NCI-H748 (cell line): ENCODE measurements at regions not wholly inside any gene's neighbourhood (a gene's known extent, or its start where the extent isn't known, plus 50 kb on each side); places are given as distances from the start of the nearest gene placed in this dataset.
"Not testable (repeated sequence)": the region's sequence is repeated elsewhere in the genome, so short reads cannot be mapped to it uniquely, and the experiment has no call there.

ENCODE experiments used
- DNase-seq: peaks from one replicate; lab custom pipeline; 2025; ENCODE audit not compliant: unreplicated experiment; lab: John Stamatoyannopoulos, UW

DNA sequence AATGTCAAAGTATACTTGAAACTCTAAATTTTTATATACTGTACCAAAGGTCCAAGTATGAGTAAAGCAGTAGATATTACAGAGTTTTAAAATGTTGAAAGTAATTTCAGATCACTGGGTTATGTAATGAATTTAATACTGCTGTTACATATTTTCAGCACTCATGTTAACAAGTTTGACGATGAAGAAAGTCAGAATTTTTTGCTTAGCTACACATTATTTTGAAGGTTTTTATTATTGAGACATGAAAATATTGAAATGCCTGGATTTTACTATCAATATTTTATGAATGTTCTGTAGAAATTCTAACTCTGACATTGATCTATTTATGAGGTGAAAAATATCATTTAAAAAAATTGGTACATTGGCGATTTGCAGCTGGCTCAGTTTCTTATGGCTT lies 1030.3 kb downstream of the FSCB start:
- no peak for DNase-seq

DNA sequence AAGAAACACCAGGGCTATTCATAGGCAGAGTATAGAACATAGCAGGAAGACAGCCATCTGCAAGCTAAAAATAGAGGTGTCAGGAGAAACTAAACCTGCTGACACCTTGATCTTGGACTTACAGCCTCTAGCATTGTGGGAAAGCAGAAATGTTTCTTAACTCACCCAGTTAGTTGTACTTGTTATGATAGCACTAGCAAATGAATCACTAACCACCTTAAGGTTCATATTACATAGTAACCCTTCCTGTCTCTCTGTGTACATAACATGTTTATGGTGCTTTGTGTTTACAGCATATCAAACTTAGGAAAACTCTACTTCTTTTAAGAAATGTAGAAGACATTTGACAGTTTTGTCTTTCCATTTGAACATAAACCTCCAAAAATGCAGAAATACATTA lies 1031.3 kb downstream of the FSCB start:
- DNase-seq = no peak

DNA sequence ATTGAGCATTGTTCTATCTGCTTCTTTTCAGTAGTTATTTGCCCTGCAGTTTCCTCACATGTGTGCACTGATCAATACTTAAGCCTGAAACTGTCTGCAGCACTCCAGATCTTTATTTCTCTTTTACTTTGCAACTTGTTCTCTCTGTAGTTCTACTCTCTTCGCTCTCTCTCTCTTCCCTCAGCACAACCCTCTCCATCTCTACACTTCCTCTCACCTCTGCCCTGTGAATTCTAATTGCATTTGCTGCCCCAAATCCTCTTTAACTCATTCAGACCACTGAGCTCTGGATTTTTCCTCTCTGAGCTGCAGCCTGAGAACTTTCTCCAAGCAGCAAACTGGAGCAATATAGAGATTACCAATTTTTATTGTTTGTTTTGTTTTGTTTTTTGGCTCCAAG lies 1035.5 kb downstream of the FSCB start:
- DNase-seq = no peak

DNA sequence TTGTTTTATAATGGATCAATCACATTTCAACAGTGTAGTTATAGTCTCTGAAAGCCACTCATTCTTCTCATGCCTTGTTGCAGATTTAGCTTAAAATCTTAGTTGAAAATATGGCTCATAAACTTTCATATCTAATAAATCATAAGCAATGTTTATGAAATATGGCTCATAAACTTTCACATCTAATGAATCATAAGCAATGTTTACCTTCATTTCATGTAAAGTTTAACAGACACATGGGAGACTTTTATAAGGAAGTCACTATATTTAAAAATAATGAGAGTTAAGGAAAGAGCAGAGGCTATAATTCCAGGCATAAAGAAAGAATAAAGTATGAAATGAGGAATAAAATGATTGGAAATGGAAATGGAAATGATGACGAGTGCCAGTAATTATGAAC lies 1042.1 kb downstream of the FSCB start:
- no peak for DNase-seq

DNA sequence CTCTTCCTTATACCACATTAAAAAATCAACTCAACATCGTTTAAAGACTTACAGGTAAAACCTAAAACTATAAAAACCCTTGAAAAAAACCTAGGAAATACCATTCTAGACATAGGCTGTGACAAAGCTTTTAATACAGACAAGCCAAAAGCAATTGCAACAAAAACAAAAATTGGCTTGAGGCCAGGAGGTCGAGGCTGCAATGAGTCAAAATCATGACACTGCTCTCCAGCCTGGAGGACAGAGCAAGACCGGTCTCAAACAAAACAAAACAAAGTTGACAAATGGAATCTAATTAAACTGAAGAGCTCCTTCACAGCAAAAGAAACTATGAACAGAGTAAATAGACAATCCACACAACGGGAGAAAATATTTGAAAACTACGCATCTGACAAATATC lies 1057.8 kb downstream of the FSCB start:
- peak; percentile 86 for DNase-seq

DNA sequence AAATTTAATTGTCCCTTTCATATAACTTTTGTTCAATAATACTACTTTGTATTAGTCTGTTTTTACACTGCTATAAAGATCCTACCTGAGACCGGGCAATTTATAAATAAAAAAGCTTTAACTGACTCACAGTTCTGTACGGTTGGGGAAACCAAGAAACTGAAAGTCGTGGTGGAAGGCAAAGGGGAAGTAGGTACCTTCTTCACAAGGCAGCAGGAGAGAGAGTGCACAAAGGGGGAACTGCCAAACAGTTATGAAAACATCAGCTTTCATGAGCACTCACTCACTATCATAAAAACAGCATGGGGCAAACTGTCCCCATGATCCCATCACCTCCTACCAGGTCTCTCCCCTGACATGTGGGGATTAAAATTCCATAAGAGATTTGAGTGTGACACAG lies 1069.0 kb downstream of the FSCB start:
- DNase-seq = no peak

DNA sequence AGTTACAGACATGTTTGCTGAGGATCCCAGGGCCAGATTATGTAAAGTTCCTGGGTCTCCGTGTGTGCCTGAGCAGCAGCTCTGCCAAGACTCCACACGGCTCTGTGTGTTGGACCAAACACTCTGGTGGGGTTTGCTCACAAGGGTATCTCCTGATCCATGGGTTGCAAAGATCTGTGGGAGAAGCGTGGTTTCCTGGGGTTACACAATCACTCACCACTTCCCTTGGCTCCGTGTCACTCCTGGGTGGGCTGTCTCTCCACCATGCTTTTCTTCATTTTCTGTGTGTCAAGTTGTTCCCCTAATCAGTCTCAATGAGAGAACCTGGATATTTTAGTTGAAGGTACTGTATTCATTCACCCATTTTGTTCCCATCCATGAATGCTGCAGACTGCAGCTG lies 1088.8 kb downstream of the FSCB start:
- no peak for DNase-seq

DNA sequence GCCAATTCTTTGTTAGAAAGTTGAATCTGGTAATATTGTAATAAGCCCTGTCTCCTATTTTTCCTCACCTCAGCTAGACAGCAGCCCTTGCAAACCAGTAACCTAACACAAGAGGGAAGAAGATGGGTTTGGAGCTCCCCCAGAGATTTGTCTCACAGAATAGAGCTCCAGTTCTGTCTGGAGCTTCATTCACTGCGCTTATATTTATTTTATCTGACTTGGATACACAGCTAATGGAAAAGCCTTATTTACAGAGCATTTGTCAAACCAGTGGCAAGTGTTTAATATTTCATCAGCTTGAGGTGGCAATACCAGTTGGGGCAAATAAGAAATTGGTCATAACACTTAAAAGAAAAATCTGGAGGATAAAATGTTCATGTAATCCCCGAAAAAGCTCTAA lies 1094.0 kb downstream of the FSCB start:
- DNase-seq = peak; percentile 7

DNA sequence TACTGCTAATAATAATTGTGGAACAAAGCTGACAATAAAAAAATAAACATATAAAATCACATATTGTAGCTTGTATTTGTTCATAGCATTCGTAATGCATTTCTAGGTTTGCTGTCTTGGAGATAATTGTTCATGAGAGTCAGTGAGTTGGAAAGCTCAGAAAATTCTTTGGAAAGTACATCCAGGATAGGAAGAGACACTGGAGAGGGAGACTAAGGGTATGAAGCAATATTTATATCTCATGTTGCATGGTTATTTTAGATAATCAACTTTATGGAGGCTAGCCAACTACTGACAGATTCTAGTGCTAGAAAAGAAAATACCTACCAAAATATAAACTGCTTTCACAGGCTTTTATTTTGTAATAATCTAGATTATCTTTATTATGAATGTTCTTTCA lies 1095.2 kb downstream of the FSCB start:
- no peak for DNase-seq

DNA sequence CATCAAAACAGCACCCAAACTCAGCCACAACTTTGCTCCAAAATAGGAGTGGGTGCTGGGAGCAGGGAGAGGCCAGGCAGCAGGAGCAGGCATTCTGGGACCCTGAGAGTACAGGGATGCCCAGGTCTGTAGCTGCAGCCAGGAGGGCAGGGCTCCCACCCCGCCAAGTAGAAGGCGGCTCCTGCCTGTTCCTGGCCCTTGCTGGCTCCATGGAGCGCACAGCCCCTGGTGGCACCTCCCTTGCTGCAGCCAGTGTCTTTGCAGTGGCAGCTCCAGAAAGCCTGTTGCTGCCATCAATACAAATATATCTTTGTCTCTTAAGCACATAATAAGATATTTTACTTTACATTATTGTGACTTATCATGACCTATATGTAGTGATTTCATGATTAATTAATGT lies 1096.5 kb downstream of the FSCB start:
- DNase-seq = no peak

DNA sequence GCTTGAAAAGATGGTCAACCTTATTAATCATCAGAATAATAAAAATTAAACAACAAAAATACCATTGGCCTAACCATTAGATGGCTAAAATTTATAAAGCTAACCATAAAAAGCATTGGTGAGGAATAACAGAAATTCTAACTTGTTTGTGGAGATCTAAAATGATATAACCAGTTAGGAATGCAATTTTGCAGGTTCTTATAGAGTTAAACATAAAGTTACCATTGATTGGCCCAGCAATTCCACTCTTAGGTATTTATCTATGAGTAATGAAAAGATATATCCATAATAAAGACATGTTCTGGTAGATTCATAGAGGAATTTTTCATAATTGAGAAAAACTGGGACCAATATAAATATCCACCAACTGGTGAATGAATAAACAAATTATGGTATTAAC lies 1098.6 kb downstream of the FSCB start:
- no peak for DNase-seq

DNA sequence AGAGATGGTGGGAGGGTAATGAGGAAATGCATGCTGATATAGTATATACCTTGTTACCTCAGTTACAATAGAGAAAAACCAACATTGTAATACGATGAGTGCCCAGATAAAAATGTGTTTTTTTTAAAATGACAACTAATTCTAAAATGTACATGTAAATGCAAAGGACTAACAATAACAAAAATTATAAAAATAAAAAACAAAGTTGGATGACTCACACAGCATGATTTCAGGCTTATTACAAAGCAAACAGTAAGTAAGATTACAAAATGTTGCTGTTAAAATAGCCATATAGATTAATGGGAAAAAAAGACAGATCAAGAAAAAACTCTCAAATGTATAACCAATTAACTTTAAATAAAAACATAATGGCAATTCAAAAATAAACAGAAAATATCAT lies 1099.4 kb downstream of the FSCB start:
- no peak for DNase-seq

DNA sequence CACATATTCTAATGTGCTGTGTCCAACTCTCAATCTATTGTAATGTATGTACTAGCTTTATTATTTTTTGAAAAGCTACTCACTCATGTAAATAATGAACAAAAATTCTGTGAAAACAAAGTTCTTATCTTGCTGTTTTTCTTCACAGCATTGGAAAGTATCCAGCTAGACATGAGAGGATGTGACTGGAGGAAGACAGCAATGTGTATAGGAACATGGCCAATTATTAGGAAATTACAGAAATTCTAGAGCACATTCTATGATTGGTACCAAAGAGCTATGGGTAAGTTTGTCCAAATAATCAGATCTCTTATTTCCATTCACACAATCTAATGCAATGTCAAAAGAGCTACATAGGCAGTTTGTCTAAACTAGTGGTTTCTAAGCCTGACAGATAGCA lies 1100.2 kb downstream of the FSCB start:
- no peak for DNase-seq

DNA sequence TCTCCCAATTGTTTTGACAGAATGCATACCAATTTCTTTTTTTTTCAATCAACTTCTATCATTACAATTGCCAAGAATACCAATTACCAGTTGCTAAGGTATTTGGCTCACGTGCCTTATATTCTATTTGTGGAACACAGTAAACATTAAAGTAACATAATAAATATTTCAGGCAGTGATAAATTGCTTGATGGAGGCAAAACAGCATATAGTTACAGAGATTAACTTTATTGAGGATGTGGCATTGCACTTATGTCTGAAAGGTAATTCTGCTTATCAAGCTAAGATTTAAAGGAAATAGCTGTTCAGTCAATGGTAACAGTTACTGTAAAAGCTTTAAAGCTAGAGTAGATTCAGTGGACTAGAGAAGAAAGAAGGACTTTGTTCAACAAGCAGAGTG lies 1107.8 kb downstream of the FSCB start:
- DNase-seq = no peak

DNA sequence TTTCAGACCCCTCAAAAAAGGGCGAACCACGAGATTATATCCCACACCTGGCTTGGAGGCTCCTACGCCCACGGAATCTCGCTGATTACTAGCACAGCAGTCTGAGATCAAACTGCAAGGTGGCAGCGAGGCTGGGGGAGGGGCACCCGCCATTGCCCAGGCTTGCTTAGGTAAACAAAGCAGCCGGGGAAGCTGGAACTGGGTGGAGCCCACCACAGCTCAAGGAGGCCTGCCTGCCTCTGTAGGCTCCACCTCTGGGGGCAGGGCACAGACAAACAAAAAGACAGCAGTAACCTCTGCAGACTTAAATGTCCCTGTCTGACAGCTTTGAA lies 1136.6 kb downstream of the FSCB start:
- not testable (repeated sequence) for DNase-seq

DNA sequence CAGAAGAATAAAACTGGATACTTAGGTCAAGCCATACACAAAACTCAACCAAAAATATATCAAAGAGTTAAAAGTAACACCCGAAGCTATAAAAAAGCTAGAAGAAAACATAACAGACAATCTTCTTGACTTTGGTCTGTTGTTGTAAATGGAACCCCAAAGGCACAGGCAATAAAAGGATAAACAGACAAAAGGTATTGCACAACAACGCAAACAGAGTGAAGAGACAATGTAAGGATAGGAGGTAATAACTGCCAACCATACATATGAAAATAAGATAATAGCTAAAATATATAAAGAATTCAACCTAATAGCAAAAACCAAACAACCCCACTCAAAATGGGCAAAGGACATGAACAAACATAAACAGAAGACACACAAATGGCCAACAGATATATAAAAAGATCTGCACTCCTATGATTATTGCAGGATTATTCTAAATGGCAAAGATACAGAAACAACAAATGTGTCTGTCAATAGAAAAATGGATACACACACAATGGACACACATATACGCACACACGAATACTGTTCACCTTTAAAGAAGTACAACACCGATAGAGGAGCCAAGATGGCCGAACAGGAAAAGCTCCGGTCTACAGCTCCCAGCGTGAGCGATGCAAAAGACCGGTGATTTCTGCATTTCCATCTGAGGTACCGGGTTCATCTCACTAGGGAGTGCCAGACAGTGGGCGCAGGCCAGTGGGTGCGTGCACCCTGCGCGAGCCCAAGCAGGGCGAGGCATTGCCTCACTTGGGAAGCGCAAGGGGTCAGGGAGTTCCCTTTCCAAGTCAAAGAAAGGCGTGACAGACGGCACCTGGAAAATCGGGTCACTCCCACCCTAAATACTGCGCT lies 1137.1 kb downstream of the FSCB start:
- peak; percentile 91 for DNase-seq

DNA sequence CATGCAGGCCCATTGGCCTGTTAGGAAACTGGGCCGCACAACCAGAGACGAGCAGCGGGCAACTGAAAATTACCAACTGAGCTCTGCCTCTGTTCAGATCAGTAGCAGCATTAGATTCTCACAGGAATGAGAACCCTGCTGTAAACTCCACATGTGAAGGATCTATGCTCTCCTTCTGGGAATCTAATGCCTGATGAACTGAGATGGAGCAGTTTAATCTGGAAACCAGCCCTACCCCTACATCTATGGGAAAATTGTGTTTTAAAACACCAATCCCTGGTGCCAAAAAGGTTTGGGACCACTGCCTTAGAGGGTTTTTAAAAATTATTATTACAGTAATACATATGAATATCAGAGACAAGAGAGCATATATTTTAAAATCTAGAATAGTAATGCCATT lies 1144.5 kb downstream of the FSCB start:
- no peak for DNase-seq

DNA sequence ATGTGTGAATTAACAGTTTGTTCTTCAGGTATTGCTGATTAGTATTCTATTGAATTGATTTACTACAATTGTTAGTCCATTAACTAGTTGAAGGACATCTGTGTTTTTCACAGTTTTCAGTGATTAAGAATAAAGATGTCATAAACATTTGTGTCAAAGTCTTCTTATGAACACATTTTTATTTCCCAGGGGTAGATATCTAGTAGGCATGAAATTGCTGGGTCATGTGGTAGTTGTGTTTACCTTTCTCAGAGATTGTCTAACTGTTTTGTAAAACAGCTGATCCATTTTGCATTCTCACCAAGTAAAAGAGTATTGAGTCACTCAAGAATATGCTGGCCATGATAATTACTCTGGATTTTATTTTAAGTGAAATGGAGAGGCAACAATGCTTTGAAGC lies 1145.3 kb downstream of the FSCB start:
- peak; percentile 17 for DNase-seq

DNA sequence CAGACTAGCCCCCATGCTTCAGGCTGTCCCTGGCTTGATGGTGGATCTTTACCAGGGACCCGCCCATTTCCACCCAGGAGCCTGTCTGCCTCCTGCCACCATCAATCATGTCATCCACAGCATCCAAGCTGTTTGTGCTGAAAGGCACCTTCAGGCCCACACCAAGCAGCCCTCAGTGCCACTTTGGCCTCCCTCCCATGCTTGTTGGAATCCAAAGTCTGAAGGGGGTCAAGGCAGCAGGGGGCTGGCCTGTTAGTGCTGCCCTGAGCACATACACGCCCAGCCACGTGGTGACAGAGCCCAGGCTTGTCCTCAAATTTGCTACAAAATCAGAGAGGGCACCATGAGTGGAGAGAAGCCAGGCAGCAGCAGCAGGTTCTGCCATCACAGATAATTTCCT lies 1146.8 kb downstream of the FSCB start:
- no peak for DNase-seq

DNA sequence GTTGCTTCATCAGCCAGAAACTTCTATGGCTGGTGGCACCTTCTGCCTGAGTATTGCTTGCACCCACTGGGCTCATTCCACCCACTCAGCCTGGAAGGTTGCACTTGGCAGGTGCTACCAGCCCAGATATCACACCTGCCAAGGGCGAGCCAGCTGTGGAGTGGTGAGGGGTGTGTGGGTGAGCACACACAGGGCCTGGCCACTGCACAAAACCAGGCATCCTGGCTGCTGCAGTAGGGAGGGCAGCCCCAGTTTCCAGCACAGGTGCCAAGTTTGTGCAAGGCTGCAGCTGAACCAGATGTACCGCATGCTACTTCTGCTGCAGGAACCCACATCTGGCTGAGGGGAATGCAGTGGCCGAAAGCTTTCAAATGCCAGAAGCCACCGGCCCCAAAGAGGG lies 1147.8 kb downstream of the FSCB start:
- peak; percentile 38 for DNase-seq

DNA sequence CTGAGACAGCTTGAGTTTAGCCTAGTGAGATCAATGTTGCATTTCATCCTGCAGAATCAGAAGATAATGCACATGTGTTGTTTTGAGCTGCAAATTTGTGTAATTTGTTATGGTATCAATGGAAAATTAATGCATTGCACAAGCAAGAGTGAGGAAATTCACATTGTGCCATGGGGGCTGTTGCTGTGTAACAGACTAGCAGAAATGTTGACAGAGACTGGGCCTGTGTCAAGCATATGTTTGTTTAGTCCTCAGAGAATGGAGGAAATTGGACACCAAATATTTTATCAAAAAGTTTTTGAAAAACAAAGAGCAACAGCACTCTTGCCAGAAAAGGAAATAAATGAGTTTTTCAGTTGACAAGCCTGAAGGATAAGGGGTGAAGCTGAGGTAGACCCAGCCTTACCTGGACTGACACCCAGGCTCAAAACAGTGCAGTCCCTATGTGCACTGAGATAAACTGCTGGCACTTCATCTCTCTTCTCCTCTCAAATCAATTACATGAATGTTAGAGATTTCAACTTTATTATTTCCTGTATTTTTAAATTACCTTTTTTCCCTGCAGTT lies 1150.0 kb downstream of the FSCB start:
- DNase-seq = peak; percentile 62

DNA sequence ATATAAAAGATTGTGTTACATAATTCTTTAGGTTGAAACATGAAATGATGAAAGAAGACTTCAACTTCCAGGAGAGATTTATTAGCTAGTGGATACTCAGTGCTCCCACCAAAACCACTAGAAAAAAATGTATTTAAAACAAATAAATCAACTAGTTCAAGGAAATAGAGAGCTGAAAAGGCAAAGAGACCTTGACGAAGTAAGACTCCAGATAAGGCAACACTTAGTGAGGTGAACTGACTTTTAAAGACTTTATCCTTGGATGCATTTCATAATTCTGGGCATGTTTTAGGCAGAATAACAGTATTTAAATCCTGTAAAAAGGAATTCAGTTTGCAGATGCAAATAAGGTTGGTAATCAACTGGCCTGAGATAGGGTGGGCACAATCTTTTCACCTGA lies 1150.7 kb downstream of the FSCB start:
- DNase-seq = no peak

DNA sequence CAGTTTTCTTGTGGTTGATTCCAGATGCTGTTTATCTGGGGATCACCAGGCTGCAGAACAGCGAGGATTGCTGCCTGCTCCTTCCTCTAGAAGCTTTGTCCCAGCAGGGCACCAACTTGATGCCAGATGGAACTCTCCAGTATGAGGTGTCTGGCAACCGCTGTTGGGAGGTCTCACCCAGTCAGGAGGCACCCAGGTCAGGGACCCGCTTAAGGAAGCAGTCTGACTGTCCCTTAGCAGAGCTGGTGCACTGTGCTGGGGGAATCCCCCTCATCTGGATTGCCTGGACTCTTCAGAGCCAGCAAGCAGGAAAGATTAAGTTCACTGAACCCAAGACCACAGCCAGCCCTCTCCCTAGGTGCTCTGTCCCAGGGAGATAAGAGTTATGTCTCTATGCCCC lies 1165.2 kb downstream of the FSCB start:
- DNase-seq = no peak
